GM23338 (cell line): ENCODE measurements at regions not wholly inside any gene's neighbourhood (a gene's known extent, or its start where the extent isn't known, plus 50 kb on each side); places are given as distances from the start of the nearest gene placed in this dataset.

Experiments used
- CREB1 ChIP-seq: fragments of 250-450 bp; sonication (Bioruptor Pico); IDR thresholded peaks from 2 replicates; pipeline ENCODE4 v1.5.0; 2020; ENCODE audit warnings: low read depth, mild to moderate bottlenecking, moderate library complexity
- EZH2 ChIP-seq: fragments of 200-600 bp; sonication (generic); IDR thresholded peaks from one replicate; pipeline ENCODE4 v1.8.0; 2017; ENCODE audit warnings: antibody characterized with exemption, mild to moderate bottlenecking, low read depth; ENCODE audit not compliant: unreplicated experiment
- EZH2phosphoT487 ChIP-seq: fragments of 200-600 bp; sonication (generic); IDR thresholded peaks from one replicate; pipeline ENCODE4 v1.8.1; 2018; ENCODE audit warnings: antibody characterized with exemption; ENCODE audit not compliant: unreplicated experiment
- JUNB ChIP-seq: IDR thresholded peaks from one replicate; pipeline ENCODE4 v1.6.1; 2016; ENCODE audit warnings: antibody characterized with exemption; ENCODE audit not compliant: unreplicated experiment
- NANOG ChIP-seq: IDR thresholded peaks from 2 replicates; pipeline ENCODE4 v1.6.1; 2016; ENCODE audit warnings: antibody characterized with exemption, borderline replicate concordance
- POLR2AphosphoS5 ChIP-seq: IDR thresholded peaks from 2 replicates; pipeline ENCODE4 v1.6.1; 2016; ENCODE audit warnings: antibody characterized with exemption, low read depth
- REST ChIP-seq: IDR thresholded peaks from one replicate; pipeline ENCODE4 v1.6.1; 2018; ENCODE audit warnings: antibody characterized with exemption; ENCODE audit not compliant: unreplicated experiment
- STAT1 ChIP-seq: IDR thresholded peaks from one replicate; pipeline ENCODE4 v1.6.1; 2016; ENCODE audit warnings: antibody characterized with exemption; ENCODE audit not compliant: unreplicated experiment
- ZNF331 ChIP-seq: fragments of 250-450 bp; sonication (Bioruptor Pico); IDR thresholded peaks from 2 replicates; pipeline ENCODE4 v1.5.0; 2020; ENCODE audit warnings: low read depth, mild to moderate bottlenecking, moderate library complexity
- TF ChIP-seq, protein P1 (sequence below), 2 experiments: fragments of 200-600 bp in 1 of 2; sonication (generic) in 1 of 2; conservative IDR thresholded peaks; 2 replicates each; pipeline versions ENCODE4 v1.5.1 to v1.6.1; 2016 to 2017; ENCODE audit warnings: antibody characterized with exemption in 2 of 2, low read depth in 2 of 2, mild to moderate bottlenecking in 2 of 2, moderate library complexity in 1 of 2
- TF ChIP-seq, protein P2 (sequence below): fragments of 250-450 bp; sonication (Bioruptor Pico); IDR thresholded peaks from 2 replicates; pipeline ENCODE4 v1.5.0; 2020; ENCODE audit warnings: mild to moderate bottlenecking, moderate library complexity
- TF ChIP-seq, protein P3 (sequence below): IDR thresholded peaks from 2 replicates; pipeline ENCODE4 v1.6.1; 2016; ENCODE audit warnings: antibody characterized with exemption

- TF ChIP-seq EZH2, result no peak
- TF ChIP-seq, protein P1, sequence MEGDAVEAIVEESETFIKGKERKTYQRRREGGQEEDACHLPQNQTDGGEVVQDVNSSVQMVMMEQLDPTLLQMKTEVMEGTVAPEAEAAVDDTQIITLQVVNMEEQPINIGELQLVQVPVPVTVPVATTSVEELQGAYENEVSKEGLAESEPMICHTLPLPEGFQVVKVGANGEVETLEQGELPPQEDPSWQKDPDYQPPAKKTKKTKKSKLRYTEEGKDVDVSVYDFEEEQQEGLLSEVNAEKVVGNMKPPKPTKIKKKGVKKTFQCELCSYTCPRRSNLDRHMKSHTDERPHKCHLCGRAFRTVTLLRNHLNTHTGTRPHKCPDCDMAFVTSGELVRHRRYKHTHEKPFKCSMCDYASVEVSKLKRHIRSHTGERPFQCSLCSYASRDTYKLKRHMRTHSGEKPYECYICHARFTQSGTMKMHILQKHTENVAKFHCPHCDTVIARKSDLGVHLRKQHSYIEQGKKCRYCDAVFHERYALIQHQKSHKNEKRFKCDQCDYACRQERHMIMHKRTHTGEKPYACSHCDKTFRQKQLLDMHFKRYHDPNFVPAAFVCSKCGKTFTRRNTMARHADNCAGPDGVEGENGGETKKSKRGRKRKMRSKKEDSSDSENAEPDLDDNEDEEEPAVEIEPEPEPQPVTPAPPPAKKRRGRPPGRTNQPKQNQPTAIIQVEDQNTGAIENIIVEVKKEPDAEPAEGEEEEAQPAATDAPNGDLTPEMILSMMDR (conservative IDR thresholded peaks at IDR 0.05; ENCODE audit: low read depth in 2 of 2), result no peak
- no peak for TF ChIP-seq POLR2AphosphoS5
- no peak for TF ChIP-seq EZH2phosphoT487
- no peak for TF ChIP-seq JUNB
- TF ChIP-seq REST, result no peak
- TF ChIP-seq CREB1 (CRISPR knock-in tag), result no peak
- no peak for TF ChIP-seq NANOG
- TF ChIP-seq STAT1, result no peak
- TF ChIP-seq, protein P2, sequence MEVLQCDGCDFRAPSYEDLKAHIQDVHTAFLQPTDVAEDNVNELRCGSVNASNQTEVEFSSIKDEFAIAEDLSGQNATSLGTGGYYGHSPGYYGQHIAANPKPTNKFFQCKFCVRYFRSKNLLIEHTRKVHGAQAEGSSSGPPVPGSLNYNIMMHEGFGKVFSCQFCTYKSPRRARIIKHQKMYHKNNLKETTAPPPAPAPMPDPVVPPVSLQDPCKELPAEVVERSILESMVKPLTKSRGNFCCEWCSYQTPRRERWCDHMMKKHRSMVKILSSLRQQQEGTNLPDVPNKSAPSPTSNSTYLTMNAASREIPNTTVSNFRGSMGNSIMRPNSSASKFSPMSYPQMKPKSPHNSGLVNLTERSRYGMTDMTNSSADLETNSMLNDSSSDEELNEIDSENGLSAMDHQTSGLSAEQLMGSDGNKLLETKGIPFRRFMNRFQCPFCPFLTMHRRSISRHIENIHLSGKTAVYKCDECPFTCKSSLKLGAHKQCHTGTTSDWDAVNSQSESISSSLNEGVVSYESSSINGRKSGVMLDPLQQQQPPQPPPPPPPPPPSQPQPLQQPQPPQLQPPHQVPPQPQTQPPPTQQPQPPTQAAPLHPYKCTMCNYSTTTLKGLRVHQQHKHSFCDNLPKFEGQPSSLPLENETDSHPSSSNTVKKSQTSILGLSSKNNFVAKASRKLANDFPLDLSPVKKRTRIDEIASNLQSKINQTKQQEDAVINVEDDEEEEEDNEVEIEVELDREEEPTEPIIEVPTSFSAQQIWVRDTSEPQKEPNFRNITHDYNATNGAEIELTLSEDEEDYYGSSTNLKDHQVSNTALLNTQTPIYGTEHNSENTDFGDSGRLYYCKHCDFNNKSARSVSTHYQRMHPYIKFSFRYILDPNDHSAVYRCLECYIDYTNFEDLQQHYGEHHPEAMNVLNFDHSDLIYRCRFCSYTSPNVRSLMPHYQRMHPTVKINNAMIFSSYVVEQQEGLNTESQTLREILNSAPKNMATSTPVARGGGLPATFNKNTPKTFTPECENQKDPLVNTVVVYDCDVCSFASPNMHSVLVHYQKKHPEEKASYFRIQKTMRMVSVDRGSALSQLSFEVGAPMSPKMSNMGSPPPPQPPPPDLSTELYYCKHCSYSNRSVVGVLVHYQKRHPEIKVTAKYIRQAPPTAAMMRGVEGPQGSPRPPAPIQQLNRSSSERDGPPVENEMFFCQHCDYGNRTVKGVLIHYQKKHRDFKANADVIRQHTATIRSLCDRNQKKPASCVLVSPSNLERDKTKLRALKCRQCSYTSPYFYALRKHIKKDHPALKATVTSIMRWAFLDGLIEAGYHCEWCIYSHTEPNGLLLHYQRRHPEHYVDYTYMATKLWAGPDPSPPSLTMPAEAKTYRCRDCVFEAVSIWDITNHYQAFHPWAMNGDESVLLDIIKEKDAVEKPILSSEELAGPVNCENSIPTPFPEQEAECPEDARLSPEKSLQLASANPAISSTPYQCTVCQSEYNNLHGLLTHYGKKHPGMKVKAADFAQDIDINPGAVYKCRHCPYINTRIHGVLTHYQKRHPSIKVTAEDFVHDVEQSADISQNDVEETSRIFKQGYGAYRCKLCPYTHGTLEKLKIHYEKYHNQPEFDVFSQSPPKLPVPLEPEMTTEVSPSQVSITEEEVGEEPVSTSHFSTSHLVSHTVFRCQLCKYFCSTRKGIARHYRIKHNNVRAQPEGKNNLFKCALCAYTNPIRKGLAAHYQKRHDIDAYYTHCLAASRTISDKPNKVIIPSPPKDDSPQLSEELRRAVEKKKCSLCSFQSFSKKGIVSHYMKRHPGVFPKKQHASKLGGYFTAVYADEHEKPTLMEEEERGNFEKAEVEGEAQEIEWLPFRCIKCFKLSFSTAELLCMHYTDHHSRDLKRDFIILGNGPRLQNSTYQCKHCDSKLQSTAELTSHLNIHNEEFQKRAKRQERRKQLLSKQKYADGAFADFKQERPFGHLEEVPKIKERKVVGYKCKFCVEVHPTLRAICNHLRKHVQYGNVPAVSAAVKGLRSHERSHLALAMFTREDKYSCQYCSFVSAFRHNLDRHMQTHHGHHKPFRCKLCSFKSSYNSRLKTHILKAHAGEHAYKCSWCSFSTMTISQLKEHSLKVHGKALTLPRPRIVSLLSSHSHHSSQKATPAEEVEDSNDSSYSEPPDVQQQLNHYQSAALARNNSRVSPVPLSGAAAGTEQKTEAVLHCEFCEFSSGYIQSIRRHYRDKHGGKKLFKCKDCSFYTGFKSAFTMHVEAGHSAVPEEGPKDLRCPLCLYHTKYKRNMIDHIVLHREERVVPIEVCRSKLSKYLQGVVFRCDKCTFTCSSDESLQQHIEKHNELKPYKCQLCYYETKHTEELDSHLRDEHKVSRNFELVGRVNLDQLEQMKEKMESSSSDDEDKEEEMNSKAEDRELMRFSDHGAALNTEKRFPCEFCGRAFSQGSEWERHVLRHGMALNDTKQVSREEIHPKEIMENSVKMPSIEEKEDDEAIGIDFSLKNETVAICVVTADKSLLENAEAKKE (CRISPR knock-in tag), result no peak
- TF ChIP-seq, protein P3, sequence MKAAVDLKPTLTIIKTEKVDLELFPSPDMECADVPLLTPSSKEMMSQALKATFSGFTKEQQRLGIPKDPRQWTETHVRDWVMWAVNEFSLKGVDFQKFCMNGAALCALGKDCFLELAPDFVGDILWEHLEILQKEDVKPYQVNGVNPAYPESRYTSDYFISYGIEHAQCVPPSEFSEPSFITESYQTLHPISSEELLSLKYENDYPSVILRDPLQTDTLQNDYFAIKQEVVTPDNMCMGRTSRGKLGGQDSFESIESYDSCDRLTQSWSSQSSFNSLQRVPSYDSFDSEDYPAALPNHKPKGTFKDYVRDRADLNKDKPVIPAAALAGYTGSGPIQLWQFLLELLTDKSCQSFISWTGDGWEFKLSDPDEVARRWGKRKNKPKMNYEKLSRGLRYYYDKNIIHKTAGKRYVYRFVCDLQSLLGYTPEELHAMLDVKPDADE, result no peak
- no peak for TF ChIP-seq ZNF331
Measured at GRCh38 chr2:199202964-199203363, 254.8 kb downstream of the SATB2 start.
